Right forelimb (tissue), 1 donor: ENCODE measurements at regions not wholly inside any gene's neighbourhood (a gene's known extent, or its start where the extent isn't known, plus 50 kb on each side); places are given as distances from the start of the nearest gene placed in this dataset.

ENCODE experiments used
- DNase-seq: peaks from one replicate; pipeline ENCODE4 v3.0.0-alpha.2; 2018

DNA sequence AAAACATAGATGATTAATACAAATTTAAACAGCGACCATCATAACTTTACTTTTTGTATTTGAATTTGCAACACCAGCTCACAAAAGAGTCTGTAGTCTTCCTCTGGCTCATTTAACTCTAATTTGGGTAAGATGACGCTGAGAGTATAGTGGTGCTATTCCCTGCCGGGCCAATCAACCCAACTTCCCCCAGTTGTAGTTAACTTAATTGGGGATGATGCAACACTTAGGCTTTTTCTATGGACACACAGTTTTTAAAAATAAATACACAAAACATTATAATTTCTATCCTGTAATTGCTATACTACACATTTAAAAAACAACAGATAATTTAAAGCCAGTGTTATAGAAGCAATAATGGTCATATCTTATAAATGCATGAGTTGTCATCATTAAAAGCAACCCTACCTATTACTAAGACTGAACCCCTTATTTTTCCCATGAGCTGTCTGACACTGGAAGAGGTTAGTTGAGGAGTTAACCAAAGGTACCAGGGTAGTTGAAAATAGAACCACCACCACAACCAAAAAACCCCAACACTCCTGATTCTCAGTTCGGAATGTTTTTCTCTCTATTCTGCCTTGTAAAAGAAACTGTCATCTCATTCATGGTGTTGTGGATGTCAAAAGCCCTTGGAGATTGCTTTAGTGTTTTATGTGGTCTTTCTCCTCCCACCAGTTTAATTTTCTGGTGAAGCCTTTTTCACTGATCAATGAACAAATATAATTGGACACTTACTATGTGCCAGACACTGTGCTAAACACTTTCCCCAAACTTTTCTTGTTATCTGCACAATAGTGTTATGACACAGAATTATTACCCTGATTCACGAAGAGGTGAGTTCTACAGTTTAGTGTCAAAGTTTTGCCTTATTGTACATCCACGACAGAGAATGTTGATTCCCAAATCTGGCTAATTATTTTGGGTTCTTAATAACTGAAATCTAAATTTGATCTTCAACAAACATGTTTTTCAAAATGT lies 61.5 kb upstream of the RAPGEF2 start:
- no peak for DNase-seq

DNA sequence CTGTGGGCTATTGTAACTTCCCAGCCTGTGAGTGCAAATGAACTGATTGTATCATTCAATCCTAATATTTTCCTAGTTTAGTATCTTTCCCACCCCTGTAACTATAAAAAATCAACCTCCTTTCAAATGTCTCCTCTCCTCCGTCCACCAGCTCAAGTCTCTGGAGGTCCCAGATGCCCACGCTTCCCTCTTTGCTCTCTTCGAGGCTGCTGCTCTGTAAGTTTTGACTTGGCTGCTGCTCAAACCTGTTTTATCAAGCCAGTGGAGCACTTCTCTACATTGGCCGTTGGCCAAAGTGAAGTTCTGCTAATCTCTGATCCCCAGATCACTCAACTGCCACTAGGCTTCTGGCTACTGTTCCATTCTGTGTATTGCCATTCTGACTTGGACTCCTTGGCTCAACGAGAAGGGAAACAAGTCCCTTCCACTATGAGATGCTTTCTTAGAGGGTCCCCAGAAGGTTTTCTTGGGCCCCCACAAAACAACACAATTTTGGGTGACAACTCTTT lies 60.7 kb upstream of the RAPGEF2 start:
- DNase-seq, result no peak

DNA sequence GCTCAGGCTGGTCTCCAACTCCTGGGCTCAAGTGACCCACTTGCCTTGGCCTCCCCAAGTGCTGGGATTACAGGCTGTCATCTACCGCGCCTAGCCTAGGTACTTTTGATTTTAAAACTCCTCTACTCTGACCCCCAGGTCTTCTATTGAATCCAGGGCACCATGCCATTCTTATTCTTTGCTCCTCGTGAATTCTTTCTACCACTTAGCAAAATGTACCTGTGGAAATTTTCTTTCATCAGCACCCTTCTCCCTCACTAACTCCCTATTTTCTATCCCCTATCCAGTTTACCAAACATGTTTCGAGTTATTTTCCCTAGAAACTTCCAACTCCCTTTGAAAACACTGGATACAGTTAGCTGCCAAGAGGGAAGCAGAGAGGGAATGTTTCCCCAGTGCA lies 60.0 kb upstream of the RAPGEF2 start:
- no peak for DNase-seq

DNA sequence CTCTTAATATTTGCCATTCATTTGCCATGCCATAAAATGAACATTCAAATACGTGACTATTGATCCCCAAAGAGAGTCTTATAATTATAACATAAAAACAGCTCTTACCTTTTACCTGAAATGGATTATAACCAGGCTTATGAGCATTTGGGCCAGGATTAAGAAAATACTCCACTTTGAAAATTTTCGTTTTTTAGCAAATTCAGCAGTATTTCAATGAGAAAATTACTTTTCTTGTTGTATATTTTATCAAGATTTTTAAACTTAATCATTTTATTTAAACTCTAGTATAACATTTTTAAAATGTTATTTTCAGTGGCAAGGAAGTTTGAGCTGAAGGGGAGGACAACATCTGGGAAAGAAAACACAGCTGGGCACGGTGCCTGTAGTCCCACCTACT lies 59.0 kb upstream of the RAPGEF2 start:
- no peak for DNase-seq

DNA sequence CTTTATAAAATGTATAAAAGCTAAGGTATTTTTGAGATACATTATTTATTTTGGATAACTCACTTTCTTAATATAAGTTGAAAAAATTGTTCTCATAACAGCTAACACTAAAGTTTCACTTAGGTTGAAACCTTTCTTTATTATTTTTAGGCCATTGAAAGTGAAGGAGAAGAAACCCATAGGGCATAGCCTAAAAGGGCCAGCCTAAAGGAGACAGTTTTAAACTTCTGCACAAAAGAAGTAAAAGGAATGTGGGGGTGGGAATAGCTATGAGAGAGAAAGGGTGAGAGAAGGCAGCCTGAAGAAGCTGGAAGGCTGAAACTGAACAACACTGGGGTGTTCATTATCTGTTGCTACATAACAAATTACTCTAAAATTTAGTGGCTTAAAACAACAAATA lies 57.6 kb upstream of the RAPGEF2 start:
- DNase-seq, result no peak

DNA sequence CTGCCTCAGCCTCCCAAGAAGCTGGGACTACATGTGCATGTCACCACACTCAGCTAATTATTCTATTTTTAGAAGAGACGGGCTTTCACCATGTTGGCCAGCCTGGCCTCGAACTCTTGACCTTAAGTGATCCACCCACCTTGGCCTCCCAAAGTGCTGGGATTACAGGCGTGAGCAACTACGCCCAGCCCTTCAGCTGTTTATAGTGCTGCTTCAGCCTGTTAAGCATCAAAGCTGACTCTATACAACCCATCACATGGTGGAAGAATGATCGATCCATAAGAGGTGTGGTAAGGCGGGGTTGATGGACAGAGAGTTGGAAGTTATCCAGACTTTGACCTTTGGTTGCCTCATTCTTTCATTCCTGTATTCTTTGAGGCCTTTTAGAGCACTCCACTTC lies 56.2 kb upstream of the RAPGEF2 start:
- DNase-seq, result no peak

DNA sequence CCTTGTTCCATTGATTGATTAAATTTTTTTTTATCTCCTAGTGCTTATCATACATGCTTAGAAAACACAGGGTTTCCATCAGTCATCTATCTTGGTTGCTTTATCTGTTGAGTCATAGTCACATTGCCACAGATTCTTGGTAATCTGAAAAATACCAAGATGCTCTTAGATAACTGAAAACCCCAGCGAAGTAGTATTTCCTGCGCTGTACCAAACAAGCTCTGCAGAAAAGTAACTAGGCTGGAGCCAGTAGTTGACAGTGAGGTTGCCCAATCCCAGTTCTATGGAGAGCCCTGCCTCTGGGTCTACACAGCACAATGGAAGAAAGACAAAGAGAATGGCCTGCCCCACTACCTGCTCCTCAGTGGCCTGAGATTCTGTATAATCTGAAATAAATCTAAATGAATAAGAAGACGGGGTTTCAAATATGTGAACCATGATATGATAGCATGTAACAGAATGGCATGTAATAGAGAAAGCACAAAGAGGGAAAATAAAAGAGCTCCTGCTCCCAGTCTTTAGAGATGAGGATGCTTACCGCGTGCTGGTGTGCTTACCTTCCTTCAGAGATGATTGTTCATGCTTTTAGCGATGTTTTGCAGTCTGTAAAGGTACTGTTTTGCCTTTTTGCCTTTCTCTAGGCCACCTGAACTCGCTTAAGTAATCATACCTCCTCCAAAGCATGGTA lies 55.3 kb upstream of the RAPGEF2 start:
- no peak for DNase-seq

DNA sequence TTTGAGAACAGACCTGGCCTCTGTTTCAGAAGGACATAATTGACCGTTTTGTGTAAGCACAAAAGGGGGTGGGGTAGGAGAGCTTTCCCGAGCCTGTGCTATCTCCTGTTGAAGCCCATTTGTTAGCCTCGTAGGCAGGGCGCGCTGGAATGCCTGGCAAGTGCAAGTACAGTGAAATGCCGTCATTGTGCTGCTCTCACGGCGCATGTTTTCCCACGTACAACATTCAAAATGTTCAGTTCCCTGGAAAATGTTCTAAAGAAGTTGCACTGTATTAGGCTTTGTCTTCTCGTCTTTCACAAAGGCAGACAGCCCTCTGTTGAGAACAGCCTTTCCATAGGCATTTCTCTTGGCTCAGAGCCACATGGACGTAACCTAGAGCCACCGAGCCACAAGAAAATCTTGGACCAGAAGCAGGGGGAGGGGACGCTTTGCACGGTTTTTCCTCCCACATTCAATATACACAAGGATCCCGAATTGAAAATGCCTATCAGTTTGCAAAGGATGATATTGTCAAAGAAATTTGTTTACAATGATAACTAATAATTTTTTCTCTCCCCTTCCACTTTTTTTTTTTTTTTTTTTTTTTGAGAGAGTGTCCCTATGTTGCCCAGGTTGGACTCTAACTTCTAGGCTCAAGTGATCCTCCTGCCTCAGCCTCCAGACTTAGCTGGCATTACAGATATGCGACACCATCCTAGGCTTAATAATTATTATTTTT lies 54.6 kb upstream of the RAPGEF2 start:
- DNase-seq, result peak; percentile 68

DNA sequence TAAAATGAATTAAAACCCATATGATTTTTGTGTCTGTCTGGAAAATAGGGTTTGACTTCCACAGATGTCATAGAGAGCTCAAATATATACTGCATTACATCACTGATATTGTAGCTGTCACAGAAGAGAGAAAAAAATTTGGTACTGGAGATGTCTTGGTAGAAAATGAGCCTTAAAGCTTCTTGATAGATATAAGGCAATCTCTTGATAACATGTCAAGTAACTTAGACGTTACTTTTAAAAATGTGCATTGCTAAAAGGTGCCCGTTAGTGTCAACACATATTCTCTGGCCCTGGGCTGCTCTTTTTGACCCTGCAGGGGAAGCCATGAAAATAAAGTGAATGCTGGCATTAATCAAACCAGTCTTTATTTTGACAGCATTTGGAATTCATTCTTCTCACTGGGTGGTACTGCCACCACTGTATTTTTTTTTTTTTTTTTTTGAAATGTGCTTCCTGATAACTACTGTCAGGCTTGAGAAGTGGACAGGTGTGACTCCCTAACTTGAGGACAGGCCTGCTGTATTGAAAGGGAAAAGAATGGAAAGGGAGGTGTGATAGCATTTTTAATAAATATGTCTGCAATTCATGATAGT lies 53.0 kb upstream of the RAPGEF2 start:
- no peak for DNase-seq

DNA sequence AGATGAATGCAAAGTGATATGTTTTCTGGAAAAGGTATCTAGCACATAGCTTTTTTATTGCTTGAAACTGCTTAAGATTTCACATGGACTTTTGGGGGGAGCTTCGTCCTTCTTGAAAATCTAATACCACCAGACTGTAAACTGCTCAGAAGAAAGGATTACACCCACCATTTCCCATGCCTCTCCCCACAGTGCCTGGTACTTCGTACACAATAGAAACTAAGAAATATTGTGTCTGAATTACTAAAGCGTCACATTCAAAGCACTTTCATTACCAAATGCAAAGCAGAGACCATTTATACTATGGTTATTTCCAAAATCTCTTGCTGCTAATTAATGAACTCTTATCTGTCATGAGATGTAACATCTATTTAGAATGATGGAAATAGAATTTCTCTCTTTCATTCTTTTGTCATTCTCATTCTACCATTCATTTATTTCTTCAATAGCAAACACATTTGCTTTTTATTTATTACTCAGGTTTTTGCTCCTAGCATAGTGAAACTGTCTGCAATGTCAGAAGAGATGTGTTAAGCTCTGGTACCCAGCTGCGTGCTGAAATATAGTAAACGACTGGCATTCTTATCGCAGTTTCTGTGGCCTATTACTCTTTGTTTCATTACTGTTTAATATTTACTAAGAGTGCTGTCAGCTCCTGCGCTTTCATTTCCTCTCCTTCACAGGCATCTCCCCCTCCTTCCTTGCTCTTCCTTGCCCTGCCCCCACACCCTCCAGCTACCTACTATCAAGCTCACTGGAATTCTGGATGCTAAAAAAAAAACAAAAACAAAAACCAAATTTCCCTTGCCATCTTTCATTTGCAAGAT lies 51.4 kb upstream of the RAPGEF2 start:
- no peak for DNase-seq

DNA sequence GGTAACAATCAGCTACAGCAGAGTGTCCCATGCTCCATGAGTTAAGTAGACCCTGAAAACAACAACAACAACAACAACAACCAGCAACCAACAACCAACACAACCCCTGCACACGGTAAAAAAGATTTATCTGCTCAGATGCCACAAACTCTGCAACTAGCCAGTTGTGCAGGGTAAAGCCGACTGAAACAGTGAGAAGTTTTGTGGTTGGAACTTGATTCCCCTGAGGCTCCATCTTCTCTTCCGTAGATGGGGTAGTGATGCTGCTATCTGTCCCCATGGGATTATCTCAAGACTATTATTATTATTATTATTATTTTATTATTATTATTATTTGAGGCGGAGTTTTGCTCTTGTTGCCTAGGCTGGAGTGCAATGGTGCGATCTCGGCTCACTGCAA lies 50.6 kb upstream of the RAPGEF2 start:
- no peak for DNase-seq
